ENCODE measurements at regions not wholly inside any gene's neighbourhood (a gene's known extent, or its start where the extent isn't known, plus 50 kb on each side); places are given as distances from the start of the nearest gene placed in this dataset.

DNA sequence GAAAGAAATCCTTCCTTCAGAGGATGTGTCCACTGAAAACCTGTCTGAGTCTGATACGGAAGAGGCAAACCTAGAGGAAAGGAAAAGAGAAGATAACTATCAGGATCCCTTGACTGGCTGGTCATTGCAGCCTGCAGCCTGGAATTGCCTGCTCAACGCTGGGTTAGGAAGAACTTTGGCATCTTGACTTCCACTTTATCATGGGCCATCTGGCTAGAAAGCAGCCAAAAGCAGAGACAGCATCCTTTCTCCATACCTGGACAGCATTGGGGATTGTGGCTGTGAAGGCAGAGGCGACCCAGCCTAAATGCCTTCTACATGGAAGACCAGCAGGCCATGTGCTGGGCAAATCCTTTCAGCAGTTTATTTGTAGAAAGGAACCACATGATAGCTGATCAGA is 58.7 kb upstream of the PTPN3 start (continued):
- TF ChIP-seq, protein P1, sequence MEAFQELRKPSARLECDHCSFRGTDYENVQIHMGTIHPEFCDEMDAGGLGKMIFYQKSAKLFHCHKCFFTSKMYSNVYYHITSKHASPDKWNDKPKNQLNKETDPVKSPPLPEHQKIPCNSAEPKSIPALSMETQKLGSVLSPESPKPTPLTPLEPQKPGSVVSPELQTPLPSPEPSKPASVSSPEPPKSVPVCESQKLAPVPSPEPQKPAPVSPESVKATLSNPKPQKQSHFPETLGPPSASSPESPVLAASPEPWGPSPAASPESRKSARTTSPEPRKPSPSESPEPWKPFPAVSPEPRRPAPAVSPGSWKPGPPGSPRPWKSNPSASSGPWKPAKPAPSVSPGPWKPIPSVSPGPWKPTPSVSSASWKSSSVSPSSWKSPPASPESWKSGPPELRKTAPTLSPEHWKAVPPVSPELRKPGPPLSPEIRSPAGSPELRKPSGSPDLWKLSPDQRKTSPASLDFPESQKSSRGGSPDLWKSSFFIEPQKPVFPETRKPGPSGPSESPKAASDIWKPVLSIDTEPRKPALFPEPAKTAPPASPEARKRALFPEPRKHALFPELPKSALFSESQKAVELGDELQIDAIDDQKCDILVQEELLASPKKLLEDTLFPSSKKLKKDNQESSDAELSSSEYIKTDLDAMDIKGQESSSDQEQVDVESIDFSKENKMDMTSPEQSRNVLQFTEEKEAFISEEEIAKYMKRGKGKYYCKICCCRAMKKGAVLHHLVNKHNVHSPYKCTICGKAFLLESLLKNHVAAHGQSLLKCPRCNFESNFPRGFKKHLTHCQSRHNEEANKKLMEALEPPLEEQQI (IDR thresholded peaks at IDR 0.05) = no peak
- TF ChIP-seq KDM5B (IDR thresholded peaks at IDR 0.05; ENCODE audit: insufficient replicate concordance, low read depth, low read length) (no peak), SIN3B (IDR thresholded peaks at IDR 0.05; ENCODE audit: low read depth) (no peak), KDM1A (IDR thresholded peaks at IDR 0.05) (no peak), PHB2 (IDR thresholded peaks at IDR 0.05; ENCODE audit: low read depth) (no peak), ZC3H8 (IDR thresholded peaks at IDR 0.05) (no peak), BRCA1 (IDR thresholded peaks at IDR 0.05) (no peak), BRCA1 (CRISPR knock-in tag; IDR thresholded peaks at IDR 0.05) (no peak)
- TF ChIP-seq, protein P2, sequence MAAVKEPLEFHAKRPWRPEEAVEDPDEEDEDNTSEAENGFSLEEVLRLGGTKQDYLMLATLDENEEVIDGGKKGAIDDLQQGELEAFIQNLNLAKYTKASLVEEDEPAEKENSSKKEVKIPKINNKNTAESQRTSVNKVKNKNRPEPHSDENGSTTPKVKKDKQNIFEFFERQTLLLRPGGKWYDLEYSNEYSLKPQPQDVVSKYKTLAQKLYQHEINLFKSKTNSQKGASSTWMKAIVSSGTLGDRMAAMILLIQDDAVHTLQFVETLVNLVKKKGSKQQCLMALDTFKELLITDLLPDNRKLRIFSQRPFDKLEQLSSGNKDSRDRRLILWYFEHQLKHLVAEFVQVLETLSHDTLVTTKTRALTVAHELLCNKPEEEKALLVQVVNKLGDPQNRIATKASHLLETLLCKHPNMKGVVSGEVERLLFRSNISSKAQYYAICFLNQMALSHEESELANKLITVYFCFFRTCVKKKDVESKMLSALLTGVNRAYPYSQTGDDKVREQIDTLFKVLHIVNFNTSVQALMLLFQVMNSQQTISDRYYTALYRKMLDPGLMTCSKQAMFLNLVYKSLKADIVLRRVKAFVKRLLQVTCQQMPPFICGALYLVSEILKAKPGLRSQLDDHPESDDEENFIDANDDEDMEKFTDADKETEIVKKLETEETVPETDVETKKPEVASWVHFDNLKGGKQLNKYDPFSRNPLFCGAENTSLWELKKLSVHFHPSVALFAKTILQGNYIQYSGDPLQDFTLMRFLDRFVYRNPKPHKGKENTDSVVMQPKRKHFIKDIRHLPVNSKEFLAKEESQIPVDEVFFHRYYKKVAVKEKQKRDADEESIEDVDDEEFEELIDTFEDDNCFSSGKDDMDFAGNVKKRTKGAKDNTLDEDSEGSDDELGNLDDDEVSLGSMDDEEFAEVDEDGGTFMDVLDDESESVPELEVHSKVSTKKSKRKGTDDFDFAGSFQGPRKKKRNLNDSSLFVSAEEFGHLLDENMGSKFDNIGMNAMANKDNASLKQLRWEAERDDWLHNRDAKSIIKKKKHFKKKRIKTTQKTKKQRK (IDR thresholded peaks at IDR 0.05; ENCODE audit: borderline replicate concordance, low read depth, low read length) = no peak
